Activated CD8-positive, alpha-beta T cell treated with anti-CD3 and anti-CD28 coated beads for 36 hours (primary cell): ENCODE measurements at regions not wholly inside any gene's neighbourhood (a gene's known extent, or its start where the extent isn't known, plus 50 kb on each side); places are given as distances from the start of the nearest gene placed in this dataset.

Experiments
- ATAC-seq: fragments of 200-7000 bp; cut with Tn5 transposase; one replicate; pipeline ENCODE4 v1.10.0; 2021; ENCODE audit warnings: mild to moderate bottlenecking, moderate library complexity
- CTCF ChIA-PET: fragments of 350-600 bp; sonication (Branson Sonifier 250); formaldehyde crosslinking; loops from one replicate; lab custom pipeline; 2021; ENCODE audit warnings: antibody characterized with exemption; lab: Charles Lee
- POLR2A ChIA-PET: fragments of 350-600 bp; sonication (Branson Sonifier 250); formaldehyde crosslinking; loops from one replicate; lab custom pipeline; 2021; ENCODE audit warnings: antibody characterized with exemption; lab: Charles Lee
- DNase-seq: peaks from one replicate; pipeline ENCODE4 v3.0.0-alpha.2; 2020
- H3K27ac Mint-ChIP-seq: one replicate; pipeline ENCODE4 v1.8.0; 2021; ENCODE audit warnings: mild to moderate bottlenecking, mixed read lengths
- H3K27me3 Mint-ChIP-seq: one replicate; pipeline ENCODE4 v1.8.0; 2021; ENCODE audit warnings: mixed read lengths
- H3K36me3 Mint-ChIP-seq: one replicate; pipeline ENCODE4 v1.8.0; 2021; ENCODE audit warnings: low read depth, mixed read lengths
- H3K4me1 Mint-ChIP-seq: one replicate; pipeline ENCODE4 v1.8.0; 2021; ENCODE audit warnings: low read depth, mixed read lengths
- H3K4me3 Mint-ChIP-seq: one replicate; pipeline ENCODE4 v1.8.0; 2021; ENCODE audit warnings: mild to moderate bottlenecking, moderate library complexity, mixed read lengths
- H3K9me3 Mint-ChIP-seq: one replicate; pipeline ENCODE4 v1.8.0; 2021; ENCODE audit warnings: mixed read lengths
- CTCF ChIP-seq: fragments of 200-600 bp; IDR thresholded peaks from one replicate; pipeline ENCODE4 v1.8.0; 2022; ENCODE audit warnings: antibody characterized with exemption, mild to moderate bottlenecking
- intact Hi-C: fragments of 100-400 bp; cut with micrococcal nuclease; formaldehyde crosslinking; loops from one replicate; pipeline ENCODE4 v1.10.0; 2022

DNA sequence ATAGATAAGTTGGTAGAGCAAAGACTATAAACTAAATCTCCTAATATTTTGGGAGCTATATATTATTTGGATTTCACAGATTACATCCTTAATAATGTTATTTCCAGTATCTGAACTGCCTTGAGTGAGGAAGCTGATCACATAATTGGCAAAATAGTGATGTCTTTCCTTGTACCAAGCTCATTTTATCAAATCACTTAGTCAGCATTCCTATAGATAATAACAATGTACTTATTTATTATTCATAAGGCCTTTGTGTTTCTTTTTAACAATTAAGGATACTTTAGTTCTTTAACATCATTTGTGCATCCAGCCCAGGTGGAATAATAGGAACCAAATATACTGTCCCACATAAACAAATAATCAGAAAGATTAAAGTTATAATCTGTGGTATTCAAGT lies 1093.6 kb downstream of the PCDH18 start:
- no peaks in the 10 kb centered on the region for H3K4me1 Mint-ChIP-seq
- H3K27ac Mint-ChIP-seq: no peak overlapping the region
- ChIA-PET CTCF (no interaction called here), POLR2A (no interaction called here)
- DNase-seq (no peak), ATAC-seq (no peak)
- H3K36me3 Mint-ChIP-seq: no peaks in the 10 kb centered on the region
- intact Hi-C loops: no loop called here
- H3K27me3 Mint-ChIP-seq: no peaks in the 10 kb centered on the region
- no peak overlapping the region for H3K4me3 Mint-ChIP-seq
- H3K9me3 Mint-ChIP-seq: no peaks in the 10 kb centered on the region
- TF ChIP-seq CTCF: no peak

DNA sequence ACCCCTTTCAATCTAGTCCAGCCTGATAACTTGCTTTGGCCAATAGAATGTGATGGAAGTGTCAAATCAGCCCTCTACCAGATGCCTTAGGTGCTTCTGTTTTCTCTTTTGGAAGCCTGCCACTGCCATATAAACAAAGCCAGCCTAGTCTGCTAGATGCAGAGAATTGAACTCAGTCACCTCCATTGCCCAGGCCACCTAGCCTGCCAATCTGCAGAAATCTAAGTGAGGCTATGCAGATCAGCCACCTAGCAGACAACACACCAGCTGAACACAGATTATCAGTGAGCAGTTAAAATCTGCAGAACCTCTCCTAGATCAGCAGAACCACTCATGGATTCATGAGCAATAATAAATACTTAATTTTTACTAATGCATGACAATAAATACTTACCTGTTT lies 1108.2 kb downstream of the PCDH18 start:
- Mint-ChIP-seq H3K4me3 (no peak overlapping the region), H3K27ac (no peak overlapping the region), H3K27me3 (no peaks in the 10 kb centered on the region), H3K4me1 (no peaks in the 10 kb centered on the region), H3K36me3 (no peaks in the 10 kb centered on the region), H3K9me3 (no peaks in the 10 kb centered on the region)
- DNase-seq (no peak), ATAC-seq (no peak)
- CTCF ChIA-PET: no interaction called here
- POLR2A ChIA-PET: no interaction called here
- no peak for TF ChIP-seq CTCF
- intact Hi-C loops: no loop called here

DNA sequence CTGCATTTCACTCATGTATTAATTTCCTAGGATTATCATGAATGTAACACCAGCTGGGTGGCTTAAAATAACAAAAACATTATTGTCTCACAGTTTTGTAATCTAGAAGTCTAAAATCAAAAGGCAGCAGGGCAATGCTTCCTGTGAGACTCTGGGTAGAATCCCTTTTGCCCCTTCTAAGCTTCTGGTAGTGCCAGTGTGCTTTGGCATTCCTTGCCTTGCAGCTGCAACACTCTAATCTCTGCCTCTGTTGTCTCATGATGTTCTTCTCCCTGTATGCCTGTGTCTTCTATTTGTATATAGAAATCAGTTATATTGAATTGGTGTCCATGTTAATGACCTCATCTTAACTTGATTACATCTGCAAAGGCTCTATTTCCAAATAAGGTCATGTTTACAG lies 1117.3 kb downstream of the PCDH18 start:
- DNase-seq: no peak

DNA sequence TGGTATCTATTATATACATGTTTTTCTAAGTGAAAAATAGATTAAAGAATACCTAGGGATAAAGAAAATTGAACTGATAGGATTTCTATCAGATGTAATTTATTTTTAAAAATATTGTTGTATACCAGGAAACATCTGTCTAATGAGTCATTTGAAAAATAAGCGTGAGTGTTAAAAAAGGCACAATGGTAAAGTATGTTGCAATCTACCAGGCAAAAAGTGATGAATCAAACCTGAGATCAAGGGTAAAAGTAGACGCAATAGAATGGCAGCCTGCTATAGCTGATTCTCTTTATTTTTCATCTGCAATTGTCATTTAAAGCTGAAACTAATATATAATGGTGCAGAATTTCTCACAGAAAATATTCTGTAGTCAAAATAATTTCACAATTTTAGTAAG lies 1119.6 kb downstream of the PCDH18 start:
- H3K27me3 Mint-ChIP-seq: no peaks in the 10 kb centered on the region

More for the DNA sequence above, 1117.3 kb downstream of the PCDH18 start:
- Mint-ChIP-seq H3K4me1 (no peaks in the 10 kb centered on the region), H3K36me3 (no peaks in the 10 kb centered on the region), H3K4me3 (no peak overlapping the region), H3K27ac (no peak overlapping the region), H3K27me3 (no peaks in the 10 kb centered on the region), H3K9me3 (peaks cover 4% of the 10 kb centered on the region)
- TF ChIP-seq CTCF: no peak
- no peak for ATAC-seq
- POLR2A ChIA-PET: no interaction called here
- CTCF ChIA-PET: no interaction called here
- intact Hi-C loops: no loop called here

GRCh38 chr4:136400829-136401228 lies 1131.5 kb downstream of the PCDH18 start:
- intact Hi-C loops: no loop called here
- CTCF ChIA-PET: no interaction called here

More for the DNA sequence above, 1119.6 kb downstream of the PCDH18 start:
- ATAC-seq (no peak), DNase-seq (no peak)
- Mint-ChIP-seq H3K4me1 (no peaks in the 10 kb centered on the region), H3K36me3 (no peaks in the 10 kb centered on the region), H3K9me3 (peaks cover 4% of the 10 kb centered on the region), H3K4me3 (no peak overlapping the region), H3K27ac (no peak overlapping the region)
- POLR2A ChIA-PET: no interaction called here
- CTCF ChIA-PET: no interaction called here
- TF ChIP-seq CTCF: no peak
- intact Hi-C loops: no loop called here

More at GRCh38 chr4:136400829-136401228, 1131.5 kb downstream of the PCDH18 start:
- DNase-seq (no peak), ATAC-seq (no peak)
- Mint-ChIP-seq H3K36me3 (no peaks in the 10 kb centered on the region), H3K4me1 (no peaks in the 10 kb centered on the region), H3K27me3 (no peaks in the 10 kb centered on the region), H3K4me3 (no peak overlapping the region), H3K27ac (no peak overlapping the region), H3K9me3 (peaks cover 1% of the 10 kb centered on the region)
- TF ChIP-seq CTCF: no peak
- POLR2A ChIA-PET: no interaction called here
